Naive thymus-derived CD4-positive, alpha-beta T cell (primary cell): ENCODE measurements at regions not wholly inside any gene's neighbourhood (a gene's known extent, or its start where the extent isn't known, plus 50 kb on each side); places are given as distances from the start of the nearest gene placed in this dataset.

Experiments used
- ATAC-seq: fragments of 150-1000 bp; cut with Tn5 transposase; 2 replicates; pipeline ENCODE4 v1.10.0; 2021; ENCODE audit warnings: mild to moderate bottlenecking, moderate library complexity
- CTCF ChIA-PET: fragments of 350-600 bp; sonication (Branson Sonifier 250); formaldehyde crosslinking; loops from one replicate; lab custom pipeline; 2021; ENCODE audit warnings: antibody characterized with exemption; lab: Charles Lee
- POLR2A ChIA-PET: fragments of 350-600 bp; sonication (Branson Sonifier 250); formaldehyde crosslinking; loops from one replicate; lab custom pipeline; 2021; ENCODE audit warnings: antibody characterized with exemption, inconsistent platforms; lab: Charles Lee
- DNase-seq, 9 donors: peaks; one replicate each; pipeline versions ENCODE4 v3.0.0 to v3.0.0-alpha.2; 2020 to 2022; ENCODE audit warnings: mixed read lengths in 1 of 9
- H3K27ac ChIP-seq: one replicate; pipeline ENCODE4 v1.7.0; 2013; ENCODE audit warnings: mild to moderate bottlenecking, low read depth, low read length, moderate library complexity
- H3K27me3 ChIP-seq, 2 donors: one replicate each; pipeline ENCODE4 v1.7.0; 2013; ENCODE audit warnings: low read length in 2 of 2, mild to moderate bottlenecking in 2 of 2, moderate library complexity in 2 of 2; ENCODE audit not compliant: control insufficient read depth in 2 of 2, insufficient read depth in 2 of 2
- H3K36me3 ChIP-seq, 3 experiments: 1 replicate in 2 of 3; 2 replicates in 1 of 3; pipeline ENCODE4 v1.7.0; 2013; ENCODE audit warnings: low read length in 3 of 3, mild to moderate bottlenecking in 3 of 3, moderate library complexity in 1 of 3; ENCODE audit not compliant: insufficient read depth in 3 of 3, control insufficient read depth in 2 of 3
- H3K4me1 ChIP-seq, 2 donors: one replicate each; pipeline ENCODE4 v1.7.0; 2013; ENCODE audit warnings: low read length in 2 of 2, mild to moderate bottlenecking in 2 of 2, moderate library complexity in 1 of 2; ENCODE audit not compliant: control insufficient read depth in 2 of 2, insufficient read depth in 2 of 2
- H3K4me3 ChIP-seq: 2 replicates; pipeline ENCODE4 v1.7.0; 2013; ENCODE audit warnings: mild to moderate bottlenecking, low read length
- H3K9me3 ChIP-seq, 3 experiments: 1 replicate in 2 of 3; 2 replicates in 1 of 3; pipeline ENCODE4 v1.7.0; 2013; ENCODE audit warnings: low read length in 3 of 3; ENCODE audit not compliant: control insufficient read depth in 2 of 3
- H3K27ac Mint-ChIP-seq, 9 donors: one replicate each; pipeline ENCODE4 v1.8.0; 2020 to 2022; ENCODE audit warnings: mixed read lengths in 9 of 9, mild to moderate bottlenecking in 8 of 9, moderate library complexity in 5 of 9, inconsistent platforms in 2 of 9
- H3K27me3 Mint-ChIP-seq, 5 donors: one replicate each; pipeline ENCODE4 v1.8.0; 2021 to 2022; ENCODE audit warnings: mixed read lengths in 5 of 5, mild to moderate bottlenecking in 1 of 5
- H3K36me3 Mint-ChIP-seq, 5 donors: one replicate each; pipeline ENCODE4 v1.8.0; 2020 to 2022; ENCODE audit warnings: mixed read lengths in 5 of 5, mild to moderate bottlenecking in 3 of 5, inconsistent platforms in 1 of 5
- H3K4me1 Mint-ChIP-seq, 7 donors: one replicate each; pipeline ENCODE4 v1.8.0; 2020 to 2022; ENCODE audit warnings: mixed read lengths in 7 of 7, mild to moderate bottlenecking in 3 of 7, inconsistent platforms in 1 of 7
- H3K4me3 Mint-ChIP-seq, 10 donors: one replicate each; pipeline ENCODE4 v1.8.0; 2020 to 2022; ENCODE audit warnings: mild to moderate bottlenecking in 10 of 10, mixed read lengths in 10 of 10, moderate library complexity in 6 of 10, inconsistent platforms in 2 of 10
- H3K9me3 Mint-ChIP-seq, 11 donors: one replicate each; pipeline ENCODE4 v1.8.0; 2020 to 2022; ENCODE audit warnings: mixed read lengths in 11 of 11, mild to moderate bottlenecking in 4 of 11, inconsistent platforms in 1 of 11, moderate library complexity in 1 of 11
- intact Hi-C, 2 donors: fragments of 100-400 bp; cut with micrococcal nuclease; formaldehyde crosslinking; loops; one replicate each; pipeline ENCODE4 v1.15.1; 2023

DNA sequence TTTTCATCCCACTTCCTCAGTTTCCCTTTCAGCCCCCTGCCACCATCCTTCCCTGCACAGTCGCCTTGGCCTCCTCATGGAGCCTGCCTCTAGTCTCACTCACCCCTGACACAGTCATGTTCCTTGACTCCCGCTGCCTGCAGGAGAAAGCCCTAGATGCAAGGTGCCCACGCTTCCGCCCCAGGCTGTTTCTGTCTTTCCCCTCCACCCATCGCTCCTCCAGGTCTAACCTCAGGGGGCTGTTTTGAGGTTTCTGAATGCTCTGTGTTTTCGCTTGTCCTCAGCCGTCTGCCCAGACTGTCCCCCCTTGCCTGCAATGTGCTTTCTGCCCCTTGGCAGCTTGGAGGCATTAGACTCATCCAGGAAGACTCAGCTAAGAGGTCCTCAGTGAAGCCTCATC lies 89.9 kb downstream of the EMX2 start:
- Histone ChIP-seq H3K27me3 (no peaks in the 10 kb centered on the region), H3K27ac (no peak overlapping the region), H3K9me3 (no peaks in the 10 kb centered on the region), H3K4me1 (no peaks in the 10 kb centered on the region), H3K4me3 (no peak overlapping the region), H3K36me3 (no peaks in the 10 kb centered on the region)
- POLR2A ChIA-PET = no interaction called here
- Mint-ChIP-seq H3K9me3 (peaks cover 0 to 7% (median 0%) of the 10 kb centered on the region in 11 donors), H3K4me1 (no peaks in the 10 kb centered on the region), H3K36me3 (no peaks in the 10 kb centered on the region), H3K27ac (peak overlapping the region in 1 of 9 donors; percentile 12), H3K27me3 (peaks cover 0 to 12% (median 5%) of the 10 kb centered on the region in 5 donors), H3K4me3 (no peak overlapping the region)
- DNase-seq (no peak), ATAC-seq (no peak)
- CTCF ChIA-PET = no interaction called here
- intact Hi-C loops = no loop called here

DNA sequence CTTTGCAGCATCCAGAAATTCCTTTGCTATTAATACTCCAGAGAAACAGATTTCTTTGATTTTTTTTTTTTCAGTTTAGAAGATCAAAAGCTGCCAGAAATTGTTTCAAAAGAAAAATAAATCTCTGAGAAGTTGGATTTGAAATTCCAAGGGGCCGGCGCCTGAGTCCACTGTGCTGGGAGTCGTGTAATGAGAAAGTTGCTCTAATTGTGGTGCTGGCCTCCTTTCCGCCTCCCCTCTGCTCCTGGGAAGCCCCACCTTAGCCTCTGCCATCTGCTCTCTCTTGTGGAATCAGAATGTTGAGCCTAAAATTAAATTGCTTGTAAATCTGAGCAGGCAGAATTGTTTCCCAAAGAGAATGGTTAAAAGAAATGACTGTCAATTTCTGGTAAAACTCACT lies 93.3 kb downstream of the EMX2 start:
- no peaks in the 10 kb centered on the region for H3K36me3 Mint-ChIP-seq
- no peak for ATAC-seq
- peaks cover 0 to 37% (median 5%) of the 10 kb centered on the region in 5 donors for H3K27me3 Mint-ChIP-seq

DNA sequence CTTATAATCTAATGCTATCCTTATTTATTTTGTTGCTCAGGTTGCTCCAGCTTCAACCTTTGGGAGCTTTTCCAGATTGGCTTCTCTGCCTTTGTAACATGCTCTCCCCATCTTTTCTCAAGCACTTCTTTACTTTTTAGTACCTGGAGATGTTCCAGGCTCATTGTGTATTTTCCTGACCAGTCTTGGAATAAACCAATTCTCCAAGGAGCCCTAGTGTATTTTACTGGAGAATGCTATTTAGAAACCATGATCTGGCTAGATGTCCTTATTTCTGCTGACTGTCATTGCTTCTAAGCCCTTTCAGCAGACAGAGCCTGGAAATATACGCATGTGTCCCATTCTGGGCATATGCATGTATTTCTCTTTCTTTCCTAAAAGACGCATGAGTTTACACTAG lies 95.7 kb downstream of the EMX2 start:
- no peak overlapping the region for H3K4me3 ChIP-seq
- no peaks in the 10 kb centered on the region for H3K4me1 ChIP-seq
- peaks cover 0 to 52% (median 14%) of the 10 kb centered on the region in 5 donors for H3K27me3 Mint-ChIP-seq
- no peaks in the 10 kb centered on the region for H3K9me3 ChIP-seq
- intact Hi-C loops = no loop called here
- DNase-seq = no peak
- ChIA-PET POLR2A (no interaction called here), CTCF (no interaction called here)
- H3K27ac ChIP-seq = no peak overlapping the region
- no peaks in the 10 kb centered on the region for H3K36me3 ChIP-seq
- ATAC-seq = no peak
- H3K4me3 Mint-ChIP-seq = no peak overlapping the region
- no peaks in the 10 kb centered on the region for H3K36me3 Mint-ChIP-seq
- no peaks in the 10 kb centered on the region for H3K4me1 Mint-ChIP-seq
- no peaks in the 10 kb centered on the region for H3K27me3 ChIP-seq
- H3K9me3 Mint-ChIP-seq = peaks cover 0 to 5% (median 0%) of the 10 kb centered on the region in 11 donors
- H3K27ac Mint-ChIP-seq = no peak overlapping the region

More for the DNA sequence above, 93.3 kb downstream of the EMX2 start:
- Mint-ChIP-seq H3K27ac (no peak overlapping the region), H3K4me3 (no peak overlapping the region), H3K9me3 (peaks cover 0 to 5% (median 0%) of the 10 kb centered on the region in 11 donors), H3K4me1 (no peaks in the 10 kb centered on the region)
- Histone ChIP-seq H3K9me3 (no peaks in the 10 kb centered on the region), H3K4me1 (no peaks in the 10 kb centered on the region), H3K27me3 (no peaks in the 10 kb centered on the region), H3K27ac (no peak overlapping the region), H3K4me3 (no peak overlapping the region), H3K36me3 (no peaks in the 10 kb centered on the region)
- DNase-seq = no peak
- ChIA-PET POLR2A (no interaction called here), CTCF (no interaction called here)
- intact Hi-C loops = no loop called here

DNA sequence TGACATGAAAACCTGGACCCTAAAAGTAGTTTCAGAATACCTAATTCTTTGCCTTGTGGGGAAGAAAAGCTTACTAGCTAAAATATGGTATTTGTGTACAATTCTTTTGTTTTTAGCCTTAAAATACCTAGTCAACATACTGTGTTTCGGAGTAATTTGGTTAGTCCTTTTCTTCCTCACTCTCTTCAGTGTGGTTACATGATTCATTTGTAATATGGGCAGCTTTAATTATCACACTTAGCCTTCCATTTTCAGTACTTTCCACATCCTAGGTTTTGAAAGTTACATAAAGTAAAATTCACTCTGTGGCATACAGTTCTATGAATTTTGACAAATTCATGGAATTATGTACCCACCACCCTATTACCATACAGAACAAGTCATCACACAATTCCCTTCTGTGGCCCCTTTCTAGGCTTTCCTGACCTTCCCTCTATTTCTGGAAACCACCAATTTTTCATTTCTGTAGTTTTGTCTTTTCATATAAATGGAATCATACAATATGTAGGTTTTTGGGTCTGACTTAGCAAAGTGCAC lies 96.2 kb downstream of the EMX2 start:
- Histone ChIP-seq H3K27me3 (no peaks in the 10 kb centered on the region), H3K36me3 (no peaks in the 10 kb centered on the region), H3K27ac (no peak overlapping the region), H3K4me3 (no peak overlapping the region), H3K4me1 (no peaks in the 10 kb centered on the region), H3K9me3 (no peaks in the 10 kb centered on the region)
- H3K4me1 Mint-ChIP-seq = no peaks in the 10 kb centered on the region
- DNase-seq = no peak
- peaks cover 0 to 5% (median 0%) of the 10 kb centered on the region in 11 donors for H3K9me3 Mint-ChIP-seq
- H3K4me3 Mint-ChIP-seq = no peak overlapping the region
- ATAC-seq = no peak
- no peaks in the 10 kb centered on the region for H3K36me3 Mint-ChIP-seq
- POLR2A ChIA-PET = no interaction called here
- peaks cover 0 to 55% (median 14%) of the 10 kb centered on the region in 5 donors for H3K27me3 Mint-ChIP-seq
- intact Hi-C loops = no loop called here
- CTCF ChIA-PET = no interaction called here
- H3K27ac Mint-ChIP-seq = no peak overlapping the region

DNA sequence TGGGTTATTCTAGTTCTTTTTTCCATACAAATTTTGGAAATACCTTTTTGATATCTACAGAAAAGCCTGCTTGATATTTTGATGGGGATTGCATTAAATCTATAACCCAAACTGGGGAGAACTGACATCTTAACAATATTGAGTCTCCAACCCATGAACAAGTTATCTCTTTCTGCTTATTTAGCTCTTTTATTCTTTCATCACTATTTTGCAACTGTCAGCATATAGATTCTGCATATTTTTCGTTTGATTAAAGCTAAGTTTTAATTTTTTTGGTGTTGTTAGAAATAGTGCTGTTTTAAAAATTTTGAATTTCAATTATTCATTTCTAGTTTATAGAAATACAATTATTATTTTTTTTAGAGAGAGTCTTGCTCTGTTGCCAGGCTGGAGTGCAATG lies 97.9 kb downstream of the EMX2 start:
- ChIA-PET POLR2A (no interaction called here), CTCF (no interaction called here)
- ATAC-seq (no peak), DNase-seq (no peak)
- Histone ChIP-seq H3K27ac (no peak overlapping the region), H3K9me3 (no peaks in the 10 kb centered on the region), H3K4me3 (no peak overlapping the region), H3K27me3 (no peaks in the 10 kb centered on the region), H3K36me3 (no peaks in the 10 kb centered on the region), H3K4me1 (no peaks in the 10 kb centered on the region)
- intact Hi-C loops = no loop called here
- Mint-ChIP-seq H3K9me3 (peaks cover 0 to 5% (median 0%) of the 10 kb centered on the region in 11 donors), H3K27me3 (peaks cover 3 to 61% (median 19%) of the 10 kb centered on the region in 5 donors), H3K36me3 (no peaks in the 10 kb centered on the region), H3K4me1 (no peaks in the 10 kb centered on the region), H3K27ac (no peak overlapping the region), H3K4me3 (no peak overlapping the region)

DNA sequence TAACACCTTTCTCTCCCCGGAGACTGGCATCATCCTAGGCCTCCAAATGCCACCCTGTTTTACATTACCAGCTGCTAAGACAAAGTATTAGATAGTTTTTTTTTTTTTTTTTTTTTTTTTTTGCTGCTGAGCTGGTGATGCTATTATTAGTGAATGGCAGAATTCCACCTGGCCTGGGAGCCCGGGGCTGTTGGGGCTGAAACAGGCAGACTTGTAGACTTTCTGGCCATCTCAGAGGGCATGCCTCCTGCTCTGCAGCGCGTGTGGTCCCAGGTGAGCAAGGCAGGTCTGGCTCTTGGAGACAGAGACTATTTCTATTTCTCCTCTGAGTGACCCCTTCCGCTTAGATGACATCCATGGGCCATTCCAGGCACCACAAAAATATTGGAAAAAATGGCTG lies 104.2 kb downstream of the EMX2 start:
- CTCF ChIA-PET = no interaction called here

DNA sequence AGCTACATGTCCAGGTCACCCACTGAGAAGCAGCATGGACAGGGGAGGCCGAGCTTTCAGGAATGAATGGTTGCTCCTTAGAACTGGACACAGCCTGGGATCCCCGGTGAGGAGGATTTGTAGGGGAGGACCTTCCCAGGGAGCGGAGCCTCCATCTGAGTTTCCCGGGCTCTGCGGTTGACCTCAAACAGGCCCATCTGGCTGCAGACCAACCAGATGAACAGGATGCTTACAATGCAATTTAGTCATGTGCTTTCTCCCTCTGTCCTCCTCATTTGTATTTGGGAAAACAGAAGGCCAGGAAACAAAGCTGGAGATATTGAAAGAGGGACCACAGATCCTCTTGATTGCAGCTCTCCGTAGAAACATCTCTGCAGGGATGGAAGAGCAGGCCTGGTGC lies 104.8 kb downstream of the EMX2 start:
- Mint-ChIP-seq H3K36me3 (no peaks in the 10 kb centered on the region), H3K27ac (no peak overlapping the region), H3K4me3 (no peak overlapping the region), H3K9me3 (peaks cover 0 to 11% (median 8%) of the 10 kb centered on the region in 11 donors), H3K27me3 (peaks cover 7 to 42% (median 14%) of the 10 kb centered on the region in 5 donors), H3K4me1 (peaks cover 0 to 1% (median 0%) of the 10 kb centered on the region in 7 donors)
- no peaks in the 10 kb centered on the region for H3K36me3 ChIP-seq
- intact Hi-C loops = no loop called here
- H3K9me3 ChIP-seq = no peaks in the 10 kb centered on the region
- H3K27ac ChIP-seq = no peak overlapping the region
- CTCF ChIA-PET = no interaction called here
- no peaks in the 10 kb centered on the region for H3K27me3 ChIP-seq
- DNase-seq = no peak
- H3K4me3 ChIP-seq = no peak overlapping the region
- no peaks in the 10 kb centered on the region for H3K4me1 ChIP-seq
- POLR2A ChIA-PET = no interaction called here
- ATAC-seq = no peak

More for the DNA sequence above, 104.2 kb downstream of the EMX2 start:
- no peak overlapping the region for H3K27ac Mint-ChIP-seq
- DNase-seq (no peak), ATAC-seq (no peak)
- Histone ChIP-seq H3K4me3 (no peak overlapping the region), H3K27me3 (no peaks in the 10 kb centered on the region), H3K4me1 (no peaks in the 10 kb centered on the region), H3K27ac (no peak overlapping the region), H3K9me3 (no peaks in the 10 kb centered on the region), H3K36me3 (no peaks in the 10 kb centered on the region)
- H3K4me3 Mint-ChIP-seq = no peak overlapping the region
- H3K4me1 Mint-ChIP-seq = no peaks in the 10 kb centered on the region
- no peaks in the 10 kb centered on the region for H3K36me3 Mint-ChIP-seq
- POLR2A ChIA-PET = no interaction called here
- H3K9me3 Mint-ChIP-seq = peaks cover 0 to 10% (median 7%) of the 10 kb centered on the region in 11 donors
- intact Hi-C loops = no loop called here
- peaks cover 7 to 47% (median 18%) of the 10 kb centered on the region in 5 donors for H3K27me3 Mint-ChIP-seq
